ENCODE measurements at regions not wholly inside any gene's neighbourhood (a gene's known extent, or its start where the extent isn't known, plus 50 kb on each side); places are given as distances from the start of the nearest gene placed in this dataset.

DNA sequence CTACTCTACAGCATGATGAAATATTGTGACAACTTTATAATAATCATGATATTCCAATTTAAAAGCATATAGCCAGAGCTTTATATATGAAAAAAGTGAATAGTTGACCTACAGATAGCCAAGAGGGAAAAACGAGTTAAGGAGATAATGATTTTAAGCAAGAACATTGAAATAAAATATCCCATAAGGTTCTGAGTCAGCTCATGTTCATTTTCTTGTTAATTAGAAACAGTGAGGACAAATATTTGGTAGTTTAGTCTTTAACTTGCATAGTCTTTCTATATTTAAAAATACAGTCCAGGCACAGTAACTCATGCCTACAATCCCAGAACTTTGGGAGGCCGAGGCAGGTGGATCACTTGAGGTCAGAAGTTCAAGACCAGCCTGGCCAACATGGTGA, 55.8 kb upstream of the CDH6 start:
- TF ChIP-seq, protein P1, sequence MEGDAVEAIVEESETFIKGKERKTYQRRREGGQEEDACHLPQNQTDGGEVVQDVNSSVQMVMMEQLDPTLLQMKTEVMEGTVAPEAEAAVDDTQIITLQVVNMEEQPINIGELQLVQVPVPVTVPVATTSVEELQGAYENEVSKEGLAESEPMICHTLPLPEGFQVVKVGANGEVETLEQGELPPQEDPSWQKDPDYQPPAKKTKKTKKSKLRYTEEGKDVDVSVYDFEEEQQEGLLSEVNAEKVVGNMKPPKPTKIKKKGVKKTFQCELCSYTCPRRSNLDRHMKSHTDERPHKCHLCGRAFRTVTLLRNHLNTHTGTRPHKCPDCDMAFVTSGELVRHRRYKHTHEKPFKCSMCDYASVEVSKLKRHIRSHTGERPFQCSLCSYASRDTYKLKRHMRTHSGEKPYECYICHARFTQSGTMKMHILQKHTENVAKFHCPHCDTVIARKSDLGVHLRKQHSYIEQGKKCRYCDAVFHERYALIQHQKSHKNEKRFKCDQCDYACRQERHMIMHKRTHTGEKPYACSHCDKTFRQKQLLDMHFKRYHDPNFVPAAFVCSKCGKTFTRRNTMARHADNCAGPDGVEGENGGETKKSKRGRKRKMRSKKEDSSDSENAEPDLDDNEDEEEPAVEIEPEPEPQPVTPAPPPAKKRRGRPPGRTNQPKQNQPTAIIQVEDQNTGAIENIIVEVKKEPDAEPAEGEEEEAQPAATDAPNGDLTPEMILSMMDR (conservative IDR thresholded peaks at IDR 0.05; ENCODE audit: low read length), result no peak
- TF ChIP-seq EZH2phosphoT487 (IDR thresholded peaks at IDR 0.05; ENCODE audit: borderline replicate concordance, low read depth, low read length), result no peak

Data from OCI-LY7 (cell line).